OCI-LY7 (cell line): ENCODE measurements at regions not wholly inside any gene's neighbourhood (a gene's known extent, or its start where the extent isn't known, plus 50 kb on each side); places are given as distances from the start of the nearest gene placed in this dataset.

Experiments
- BruUV-seq: library from RNA; stranded (reverse); fragments of 400-500 nt; replicated peaks from 2 replicates; lab custom pipeline; 2021; lab: Mats Ljungman, UMichigan
- CTCF ChIA-PET: fragments of 300-600 bp; sonication (Branson Sonifier 250); formaldehyde crosslinking; loops from one replicate; lab custom pipeline; 2022; ENCODE audit warnings: antibody characterized with exemption; ENCODE audit not compliant: unreplicated experiment; lab: Charles Lee
- POLR2A ChIA-PET: fragments of 300-600 bp; sonication (Branson Sonifier 250); formaldehyde crosslinking; loops from one replicate; lab custom pipeline; 2022; ENCODE audit warnings: antibody characterized with exemption; lab: Charles Lee
- DNase-seq: peaks from one replicate; pipeline ENCODE4 v3.0.0-alpha.2; 2015; ENCODE audit warnings: low spot score
- H2AFZ ChIP-seq: fragments of 200-600 bp; sonication (generic), shearing (Covaris generic); 2 replicates; pipeline ENCODE4 v1.6.1; 2014; ENCODE audit warnings: mild to moderate bottlenecking, antibody characterized with exemption, low read length, moderate library complexity
- H3K27ac ChIP-seq: fragments of 200-600 bp; sonication (generic); 2 replicates; pipeline ENCODE4 v1.5.1; 2014; ENCODE audit warnings: mixed run types, low read depth, mild to moderate bottlenecking, moderate library complexity, low read length, inconsistent platforms; ENCODE audit not compliant: poor library complexity, severe bottlenecking
- H3K36me3 ChIP-seq: fragments of 200-600 bp; sonication (generic); 2 replicates; pipeline ENCODE4 v1.6.1; 2014; ENCODE audit warnings: mild to moderate bottlenecking, antibody characterized with exemption, low read length, moderate library complexity, mixed read lengths; ENCODE audit not compliant: insufficient read depth
- H3K4me1 ChIP-seq: fragments of 200-600 bp; sonication (generic); 2 replicates; pipeline ENCODE4 v1.5.1; 2014; ENCODE audit warnings: mild to moderate bottlenecking, low read length; ENCODE audit not compliant: insufficient read depth, poor library complexity, severe bottlenecking
- H3K4me2 ChIP-seq: fragments of 200-600 bp; sonication (generic); 2 replicates; pipeline ENCODE4 v1.6.1; 2014; ENCODE audit warnings: mild to moderate bottlenecking, low read length
- H3K4me3 ChIP-seq: fragments of 200-600 bp; sonication (generic); 2 replicates; pipeline ENCODE4 v1.5.1; 2014; ENCODE audit warnings: mild to moderate bottlenecking, low read depth, low read length; ENCODE audit not compliant: poor library complexity, severe bottlenecking
- H3K79me2 ChIP-seq: fragments of 200-600 bp; sonication (generic); 2 replicates; pipeline ENCODE4 v1.6.1; 2016; ENCODE audit warnings: low read depth, mild to moderate bottlenecking, low read length, moderate library complexity, mixed read lengths; ENCODE audit not compliant: insufficient read depth
- H3K9me2 ChIP-seq: fragments of 200-600 bp; sonication (generic); 2 replicates; pipeline ENCODE4 v1.6.1; 2016; ENCODE audit warnings: mild to moderate bottlenecking, low read length, mixed read lengths; ENCODE audit not compliant: insufficient read depth
- H3K9me3 ChIP-seq: fragments of 200-600 bp; sonication (generic); 2 replicates; pipeline ENCODE4 v1.6.1; 2014; ENCODE audit warnings: mild to moderate bottlenecking, mixed run types, low read length, mixed read lengths
- H4K20me1 ChIP-seq: fragments of 200-600 bp; sonication (generic); 2 replicates; pipeline ENCODE4 v1.6.1; 2014; ENCODE audit warnings: mild to moderate bottlenecking, antibody characterized with exemption, low read length, moderate library complexity, mixed read lengths; ENCODE audit not compliant: insufficient read depth
- EZH2phosphoT487 ChIP-seq: fragments of 200-600 bp; sonication (generic); IDR thresholded peaks from 2 replicates; pipeline ENCODE4 v1.6.1; 2018; ENCODE audit warnings: low read depth, borderline replicate concordance, mild to moderate bottlenecking, mixed run types, antibody characterized with exemption, low read length, moderate library complexity, mixed read lengths
- intact Hi-C: fragments of 100-400 bp; cut with micrococcal nuclease; formaldehyde crosslinking; loops from one replicate; pipeline ENCODE4 v1.10.0; 2022; ENCODE audit not compliant: unreplicated experiment
- TF ChIP-seq, protein P1 (sequence below): fragments of 200-600 bp; sonication (generic); conservative IDR thresholded peaks from 2 replicates; pipeline ENCODE4 v1.5.1; 2014; ENCODE audit warnings: mild to moderate bottlenecking, antibody characterized with exemption, low read length, moderate library complexity, mixed read lengths

DNA sequence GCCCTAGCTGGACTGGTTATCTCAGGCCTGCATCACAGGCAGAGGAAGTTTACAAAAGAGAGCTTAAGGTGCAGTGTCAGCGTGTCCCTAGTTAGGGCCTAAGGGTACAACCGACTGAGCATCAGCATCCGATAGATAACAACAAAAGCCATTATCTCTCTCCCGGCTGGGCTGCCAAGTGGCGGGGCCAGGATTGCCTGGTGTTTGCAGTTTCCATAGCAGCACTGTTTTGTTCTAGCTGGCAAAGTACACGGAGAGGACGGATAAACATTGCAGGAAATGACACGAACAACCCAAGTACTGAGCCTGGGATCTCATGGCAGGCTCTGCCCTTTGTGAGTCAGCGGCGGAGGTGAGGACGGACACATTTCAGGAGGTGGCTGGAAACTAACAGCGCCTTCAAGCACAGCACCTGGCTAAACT is 104.7 kb upstream of the NOCT start:
- Histone ChIP-seq H3K4me3 (no peak overlapping the region), H3K4me1 (no peaks in the 10 kb centered on the region), H3K9me3 (no peaks in the 10 kb centered on the region), H2AFZ (no peak overlapping the region), H4K20me1 (no peaks in the 10 kb centered on the region), H3K27ac (no peak overlapping the region), H3K4me2 (no peak overlapping the region), H3K79me2 (no peaks in the 10 kb centered on the region), H3K36me3 (no peaks in the 10 kb centered on the region), H3K9me2 (no peaks in the 10 kb centered on the region)
- TF ChIP-seq, protein P1, sequence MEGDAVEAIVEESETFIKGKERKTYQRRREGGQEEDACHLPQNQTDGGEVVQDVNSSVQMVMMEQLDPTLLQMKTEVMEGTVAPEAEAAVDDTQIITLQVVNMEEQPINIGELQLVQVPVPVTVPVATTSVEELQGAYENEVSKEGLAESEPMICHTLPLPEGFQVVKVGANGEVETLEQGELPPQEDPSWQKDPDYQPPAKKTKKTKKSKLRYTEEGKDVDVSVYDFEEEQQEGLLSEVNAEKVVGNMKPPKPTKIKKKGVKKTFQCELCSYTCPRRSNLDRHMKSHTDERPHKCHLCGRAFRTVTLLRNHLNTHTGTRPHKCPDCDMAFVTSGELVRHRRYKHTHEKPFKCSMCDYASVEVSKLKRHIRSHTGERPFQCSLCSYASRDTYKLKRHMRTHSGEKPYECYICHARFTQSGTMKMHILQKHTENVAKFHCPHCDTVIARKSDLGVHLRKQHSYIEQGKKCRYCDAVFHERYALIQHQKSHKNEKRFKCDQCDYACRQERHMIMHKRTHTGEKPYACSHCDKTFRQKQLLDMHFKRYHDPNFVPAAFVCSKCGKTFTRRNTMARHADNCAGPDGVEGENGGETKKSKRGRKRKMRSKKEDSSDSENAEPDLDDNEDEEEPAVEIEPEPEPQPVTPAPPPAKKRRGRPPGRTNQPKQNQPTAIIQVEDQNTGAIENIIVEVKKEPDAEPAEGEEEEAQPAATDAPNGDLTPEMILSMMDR: no peak
- no peak for TF ChIP-seq EZH2phosphoT487
- ChIA-PET CTCF (no interaction called here), POLR2A (interaction anchor here (0.5 kb wide), 1 partner anchor 965 kb away, joined by 3 read pairs; no protein-coding TSS in a partner anchor)
- BruUV-seq: no TSS peak
- intact Hi-C loops: no loop called here
- DNase-seq: no peak

DNA sequence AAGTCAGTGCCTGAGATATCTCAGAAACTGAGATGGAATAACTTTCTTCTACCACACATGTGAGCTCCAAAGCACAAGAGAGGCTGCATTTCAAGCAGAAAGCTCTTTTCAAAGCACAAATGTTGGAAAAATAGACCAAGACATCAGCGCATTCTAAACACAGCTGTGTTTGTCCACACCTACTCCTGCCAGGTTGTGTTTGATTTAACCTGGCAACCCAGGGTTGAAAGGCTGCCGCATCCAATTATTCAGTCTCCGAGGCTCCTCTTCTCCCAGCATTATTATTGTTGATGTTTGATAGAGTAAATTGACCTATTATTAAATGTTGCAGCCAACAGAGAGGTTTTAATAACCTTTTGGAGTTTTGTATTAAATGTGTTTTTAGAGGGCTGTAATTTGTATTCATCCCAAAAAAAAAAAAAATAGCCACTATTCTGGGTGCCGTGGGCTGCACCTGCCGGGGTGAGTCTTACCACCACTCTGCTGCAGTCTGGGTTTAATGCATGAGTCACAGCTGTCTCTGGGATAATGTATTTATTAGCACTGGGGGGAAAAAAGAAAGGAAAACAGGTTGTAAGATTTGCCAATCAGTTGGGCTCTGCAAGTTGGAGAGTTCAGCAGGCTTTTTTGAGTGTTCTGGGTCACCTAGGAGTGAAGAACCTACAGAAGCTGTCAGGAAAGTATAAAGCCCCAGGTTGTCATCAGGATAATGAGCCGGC is 105.2 kb upstream of the NOCT start:
- Histone ChIP-seq H4K20me1 (no peaks in the 10 kb centered on the region), H3K9me3 (no peaks in the 10 kb centered on the region), H3K4me1 (no peaks in the 10 kb centered on the region), H3K4me2 (no peak overlapping the region), H3K27ac (no peak overlapping the region), H3K79me2 (no peaks in the 10 kb centered on the region), H2AFZ (no peak overlapping the region), H3K4me3 (no peak overlapping the region), H3K9me2 (no peaks in the 10 kb centered on the region), H3K36me3 (no peaks in the 10 kb centered on the region)
- TF ChIP-seq EZH2phosphoT487: no peak
- TF ChIP-seq, protein P1: no peak
- no peak for DNase-seq
- intact Hi-C loops: no loop called here
- CTCF ChIA-PET: no interaction called here
- BruUV-seq: no TSS peak
- POLR2A ChIA-PET: interaction anchor here (0.6 to 1.3 kb wide), 5 partner anchors 12 to 698 kb away, joined by 3 to 6 read pairs (median 3); no protein-coding TSS in a partner anchor

DNA sequence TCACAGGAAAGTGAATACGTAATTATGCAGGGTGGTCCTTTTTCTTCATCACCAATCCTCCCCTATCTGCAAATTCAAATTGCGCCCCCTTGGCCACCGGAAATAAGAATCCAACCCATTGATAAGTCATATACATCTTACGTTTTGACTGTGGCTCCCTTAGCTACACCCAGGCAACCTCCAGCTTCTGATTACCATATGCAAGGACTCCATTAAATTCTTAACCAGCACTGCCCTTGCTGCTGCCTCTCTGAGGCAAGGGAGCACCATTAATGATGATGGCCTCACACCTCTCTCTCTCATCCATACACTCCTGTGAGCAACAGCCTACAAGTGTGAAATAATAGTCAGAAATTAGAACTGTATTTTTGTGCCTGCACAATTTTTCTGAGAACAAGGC is 106.0 kb upstream of the NOCT start:
- Histone ChIP-seq H2AFZ (no peak overlapping the region), H3K27ac (no peak overlapping the region), H3K4me1 (no peaks in the 10 kb centered on the region), H3K9me3 (no peaks in the 10 kb centered on the region), H4K20me1 (no peaks in the 10 kb centered on the region), H3K4me3 (no peak overlapping the region), H3K36me3 (no peaks in the 10 kb centered on the region), H3K9me2 (no peaks in the 10 kb centered on the region), H3K79me2 (no peaks in the 10 kb centered on the region), H3K4me2 (no peak overlapping the region)
- POLR2A ChIA-PET: interaction anchor here (0.6 to 1.3 kb wide), 5 partner anchors 11 to 698 kb away, joined by 3 to 6 read pairs (median 3); no protein-coding TSS in a partner anchor
- CTCF ChIA-PET: no interaction called here
- DNase-seq: no peak
- intact Hi-C loops: no loop called here
- BruUV-seq: no TSS peak
- TF ChIP-seq EZH2phosphoT487: no peak
- TF ChIP-seq, protein P1: no peak
